GM23338 (cell line): ENCODE measurements at regions not wholly inside any gene's neighbourhood (a gene's known extent, or its start where the extent isn't known, plus 50 kb on each side); places are given as distances from the start of the nearest gene placed in this dataset.

Experiments
- ATAC-seq: fragments of 200-7000 bp; cut with Tn5 transposase; 3 replicates; pipeline ENCODE4 v1.9.1; 2020
- DNase-seq: peaks from one replicate; pipeline ENCODE4 v3.0.0-alpha.2; 2015; ENCODE audit warnings: low spot score
- H2AFZ ChIP-seq: fragments of 200-600 bp; sonication (generic); 2 replicates; pipeline ENCODE4 v1.8.0; 2016; ENCODE audit warnings: antibody characterized with exemption, mild to moderate bottlenecking, moderate library complexity
- H3F3A ChIP-seq: fragments of 200-600 bp; sonication (generic); replicated peaks from 2 replicates; pipeline ENCODE4 v1.8.0; 2017; ENCODE audit warnings: antibody characterized with exemption, mixed run types, low read depth
- H3K27ac ChIP-seq: fragments of 200-600 bp; sonication (generic); 2 replicates; pipeline ENCODE4 v1.6.1; 2016; ENCODE audit warnings: low read depth
- H3K27me3 ChIP-seq: fragments of 200-600 bp; sonication (generic); 2 replicates; pipeline ENCODE4 v1.8.0; 2016; ENCODE audit warnings: mild to moderate bottlenecking, mixed run types, moderate library complexity; ENCODE audit not compliant: insufficient read depth
- H3K36me3 ChIP-seq: fragments of 200-600 bp; sonication (generic); 2 replicates; pipeline ENCODE4 v1.8.0; 2016; ENCODE audit warnings: mild to moderate bottlenecking; ENCODE audit not compliant: insufficient read depth
- H3K4me1 ChIP-seq: fragments of 200-600 bp; sonication (generic); 2 replicates; pipeline ENCODE4 v1.8.0; 2016; ENCODE audit warnings: mild to moderate bottlenecking, moderate library complexity; ENCODE audit not compliant: insufficient read depth
- H3K4me2 ChIP-seq: fragments of 200-600 bp; sonication (generic); 2 replicates; pipeline ENCODE4 v1.7.1; 2017; ENCODE audit warnings: mixed run types
- H3K4me3 ChIP-seq: fragments of 200-600 bp; sonication (generic); 2 replicates; pipeline ENCODE4 v1.6.1; 2016; ENCODE audit warnings: mixed run types
- H3K79me2 ChIP-seq: fragments of 200-600 bp; sonication (generic); replicated peaks from 2 replicates; pipeline ENCODE4 v1.8.0; 2017; ENCODE audit warnings: mild to moderate bottlenecking; ENCODE audit not compliant: insufficient read depth
- H3K9me2 ChIP-seq: fragments of 200-600 bp; sonication (generic); 2 replicates; pipeline ENCODE4 v1.8.0; 2017; ENCODE audit not compliant: insufficient read depth
- H4K20me1 ChIP-seq: fragments of 200-600 bp; sonication (generic); replicated peaks from 2 replicates; pipeline ENCODE4 v1.8.0; 2017; ENCODE audit warnings: mild to moderate bottlenecking; ENCODE audit not compliant: insufficient read depth
- H3K27ac Mint-ChIP-seq: 2 replicates; pipeline ENCODE4 v1.8.0; 2020; ENCODE audit warnings: inconsistent platforms, mild to moderate bottlenecking, moderate library complexity, mixed read lengths
- H3K27me3 Mint-ChIP-seq: 3 replicates; pipeline ENCODE4 v1.8.0; 2022; ENCODE audit warnings: low read depth, mild to moderate bottlenecking, moderate library complexity, mixed read lengths, inconsistent platforms; ENCODE audit not compliant: insufficient read depth, poor library complexity
- H3K36me3 Mint-ChIP-seq: 3 replicates; pipeline ENCODE4 v1.8.0; 2021; ENCODE audit warnings: low read depth, mild to moderate bottlenecking, inconsistent platforms, moderate library complexity, mixed read lengths
- H3K4me1 Mint-ChIP-seq: 3 replicates; pipeline ENCODE4 v1.8.0; 2020; ENCODE audit warnings: mild to moderate bottlenecking, inconsistent platforms, mixed read lengths
- H3K4me3 Mint-ChIP-seq: 3 replicates; pipeline ENCODE4 v1.8.0; 2021; ENCODE audit warnings: moderate library complexity, mild to moderate bottlenecking, inconsistent platforms, mixed read lengths
- H3K9me3 Mint-ChIP-seq: 3 replicates; pipeline ENCODE4 v1.8.0; 2020; ENCODE audit warnings: moderate library complexity, mild to moderate bottlenecking, inconsistent platforms, mixed read lengths
- CTCF ChIP-seq, 2 experiments: fragments of 200-600 bp in 1 of 2; sonication (generic) in 1 of 2; conservative IDR thresholded peaks; 2 replicates each; pipeline versions ENCODE4 v1.5.1 to v1.6.1; 2016 to 2017; ENCODE audit warnings: antibody characterized with exemption in 2 of 2, low read depth in 2 of 2, mild to moderate bottlenecking in 2 of 2, moderate library complexity in 1 of 2
- EZH2phosphoT487 ChIP-seq: fragments of 200-600 bp; sonication (generic); IDR thresholded peaks from one replicate; pipeline ENCODE4 v1.8.1; 2018; ENCODE audit warnings: antibody characterized with exemption; ENCODE audit not compliant: unreplicated experiment
- JUNB ChIP-seq: IDR thresholded peaks from one replicate; pipeline ENCODE4 v1.6.1; 2016; ENCODE audit warnings: antibody characterized with exemption; ENCODE audit not compliant: unreplicated experiment
- NANOG ChIP-seq: IDR thresholded peaks from 2 replicates; pipeline ENCODE4 v1.6.1; 2016; ENCODE audit warnings: antibody characterized with exemption, borderline replicate concordance
- ZNF331 ChIP-seq: fragments of 250-450 bp; sonication (Bioruptor Pico); IDR thresholded peaks from 2 replicates; pipeline ENCODE4 v1.5.0; 2020; ENCODE audit warnings: low read depth, mild to moderate bottlenecking, moderate library complexity
- TF ChIP-seq, protein P1 (sequence below): fragments of 250-450 bp; sonication (Bioruptor Pico); IDR thresholded peaks from 2 replicates; pipeline ENCODE4 v1.5.0; 2020; ENCODE audit warnings: mild to moderate bottlenecking, moderate library complexity

DNA sequence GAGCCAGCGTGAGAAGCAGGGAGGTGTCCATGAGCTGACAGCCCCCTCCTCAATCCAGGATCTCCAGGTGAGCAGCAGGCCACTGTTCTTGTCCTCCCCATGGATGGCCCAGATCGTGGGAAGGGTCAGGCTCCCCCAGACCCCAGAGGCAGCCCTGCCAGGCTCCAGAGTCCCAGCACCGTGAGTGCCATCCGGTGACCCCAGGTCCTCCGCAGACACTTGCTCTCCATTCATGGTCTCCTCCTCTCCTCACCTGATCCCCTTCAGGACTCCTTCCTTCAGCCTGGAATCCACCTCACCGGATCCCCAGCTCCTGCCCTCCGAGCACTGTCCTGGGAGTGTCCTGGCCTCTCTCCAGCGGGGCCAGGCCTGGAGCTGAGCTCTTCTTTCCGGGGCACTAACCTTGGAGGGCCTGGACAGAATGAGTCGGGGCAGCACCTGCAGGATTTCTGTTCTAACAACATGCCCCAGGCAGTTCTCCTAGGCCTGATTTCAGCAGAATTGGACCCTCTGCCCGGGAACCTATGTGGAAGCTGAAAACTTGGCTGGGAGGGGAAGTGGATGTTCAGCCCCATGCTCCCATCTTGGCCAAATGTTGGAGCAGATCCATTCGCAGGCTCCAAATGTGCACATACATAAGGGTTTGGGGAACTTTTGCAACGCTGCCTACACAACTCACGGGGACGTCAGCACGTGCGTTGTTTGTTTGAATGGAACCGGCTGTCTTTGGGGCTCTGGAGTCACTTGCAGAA is 341.6 kb upstream of the SFSWAP start (continued):
- TF ChIP-seq, protein P1, sequence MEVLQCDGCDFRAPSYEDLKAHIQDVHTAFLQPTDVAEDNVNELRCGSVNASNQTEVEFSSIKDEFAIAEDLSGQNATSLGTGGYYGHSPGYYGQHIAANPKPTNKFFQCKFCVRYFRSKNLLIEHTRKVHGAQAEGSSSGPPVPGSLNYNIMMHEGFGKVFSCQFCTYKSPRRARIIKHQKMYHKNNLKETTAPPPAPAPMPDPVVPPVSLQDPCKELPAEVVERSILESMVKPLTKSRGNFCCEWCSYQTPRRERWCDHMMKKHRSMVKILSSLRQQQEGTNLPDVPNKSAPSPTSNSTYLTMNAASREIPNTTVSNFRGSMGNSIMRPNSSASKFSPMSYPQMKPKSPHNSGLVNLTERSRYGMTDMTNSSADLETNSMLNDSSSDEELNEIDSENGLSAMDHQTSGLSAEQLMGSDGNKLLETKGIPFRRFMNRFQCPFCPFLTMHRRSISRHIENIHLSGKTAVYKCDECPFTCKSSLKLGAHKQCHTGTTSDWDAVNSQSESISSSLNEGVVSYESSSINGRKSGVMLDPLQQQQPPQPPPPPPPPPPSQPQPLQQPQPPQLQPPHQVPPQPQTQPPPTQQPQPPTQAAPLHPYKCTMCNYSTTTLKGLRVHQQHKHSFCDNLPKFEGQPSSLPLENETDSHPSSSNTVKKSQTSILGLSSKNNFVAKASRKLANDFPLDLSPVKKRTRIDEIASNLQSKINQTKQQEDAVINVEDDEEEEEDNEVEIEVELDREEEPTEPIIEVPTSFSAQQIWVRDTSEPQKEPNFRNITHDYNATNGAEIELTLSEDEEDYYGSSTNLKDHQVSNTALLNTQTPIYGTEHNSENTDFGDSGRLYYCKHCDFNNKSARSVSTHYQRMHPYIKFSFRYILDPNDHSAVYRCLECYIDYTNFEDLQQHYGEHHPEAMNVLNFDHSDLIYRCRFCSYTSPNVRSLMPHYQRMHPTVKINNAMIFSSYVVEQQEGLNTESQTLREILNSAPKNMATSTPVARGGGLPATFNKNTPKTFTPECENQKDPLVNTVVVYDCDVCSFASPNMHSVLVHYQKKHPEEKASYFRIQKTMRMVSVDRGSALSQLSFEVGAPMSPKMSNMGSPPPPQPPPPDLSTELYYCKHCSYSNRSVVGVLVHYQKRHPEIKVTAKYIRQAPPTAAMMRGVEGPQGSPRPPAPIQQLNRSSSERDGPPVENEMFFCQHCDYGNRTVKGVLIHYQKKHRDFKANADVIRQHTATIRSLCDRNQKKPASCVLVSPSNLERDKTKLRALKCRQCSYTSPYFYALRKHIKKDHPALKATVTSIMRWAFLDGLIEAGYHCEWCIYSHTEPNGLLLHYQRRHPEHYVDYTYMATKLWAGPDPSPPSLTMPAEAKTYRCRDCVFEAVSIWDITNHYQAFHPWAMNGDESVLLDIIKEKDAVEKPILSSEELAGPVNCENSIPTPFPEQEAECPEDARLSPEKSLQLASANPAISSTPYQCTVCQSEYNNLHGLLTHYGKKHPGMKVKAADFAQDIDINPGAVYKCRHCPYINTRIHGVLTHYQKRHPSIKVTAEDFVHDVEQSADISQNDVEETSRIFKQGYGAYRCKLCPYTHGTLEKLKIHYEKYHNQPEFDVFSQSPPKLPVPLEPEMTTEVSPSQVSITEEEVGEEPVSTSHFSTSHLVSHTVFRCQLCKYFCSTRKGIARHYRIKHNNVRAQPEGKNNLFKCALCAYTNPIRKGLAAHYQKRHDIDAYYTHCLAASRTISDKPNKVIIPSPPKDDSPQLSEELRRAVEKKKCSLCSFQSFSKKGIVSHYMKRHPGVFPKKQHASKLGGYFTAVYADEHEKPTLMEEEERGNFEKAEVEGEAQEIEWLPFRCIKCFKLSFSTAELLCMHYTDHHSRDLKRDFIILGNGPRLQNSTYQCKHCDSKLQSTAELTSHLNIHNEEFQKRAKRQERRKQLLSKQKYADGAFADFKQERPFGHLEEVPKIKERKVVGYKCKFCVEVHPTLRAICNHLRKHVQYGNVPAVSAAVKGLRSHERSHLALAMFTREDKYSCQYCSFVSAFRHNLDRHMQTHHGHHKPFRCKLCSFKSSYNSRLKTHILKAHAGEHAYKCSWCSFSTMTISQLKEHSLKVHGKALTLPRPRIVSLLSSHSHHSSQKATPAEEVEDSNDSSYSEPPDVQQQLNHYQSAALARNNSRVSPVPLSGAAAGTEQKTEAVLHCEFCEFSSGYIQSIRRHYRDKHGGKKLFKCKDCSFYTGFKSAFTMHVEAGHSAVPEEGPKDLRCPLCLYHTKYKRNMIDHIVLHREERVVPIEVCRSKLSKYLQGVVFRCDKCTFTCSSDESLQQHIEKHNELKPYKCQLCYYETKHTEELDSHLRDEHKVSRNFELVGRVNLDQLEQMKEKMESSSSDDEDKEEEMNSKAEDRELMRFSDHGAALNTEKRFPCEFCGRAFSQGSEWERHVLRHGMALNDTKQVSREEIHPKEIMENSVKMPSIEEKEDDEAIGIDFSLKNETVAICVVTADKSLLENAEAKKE (CRISPR knock-in tag): no peak

- no peak overlapping the region for H3K4me2 ChIP-seq
- H3K27ac Mint-ChIP-seq: no peak overlapping the region
- H3K4me3 Mint-ChIP-seq: no peak overlapping the region
- DNase-seq (no peak), ATAC-seq (no peak)
- H3F3A ChIP-seq: no peaks in the 10 kb centered on the region
- no peaks in the 10 kb centered on the region for H3K4me1 ChIP-seq
- no peak overlapping the region for H3K4me3 ChIP-seq
- H3K4me1 Mint-ChIP-seq: peaks cover 3% of the 10 kb centered on the region; the same call in 1 of the 3 replicates
- no peaks in the 10 kb centered on the region for H3K9me2 ChIP-seq
- no peaks in the 10 kb centered on the region; the same call in 2 of the 3 replicates for H3K36me3 Mint-ChIP-seq
- H4K20me1 ChIP-seq: no peaks in the 10 kb centered on the region
- no peaks in the 10 kb centered on the region for H3K36me3 ChIP-seq
- no peaks in the 10 kb centered on the region; the same call in 2 of the 3 replicates for H3K9me3 Mint-ChIP-seq
- H2AFZ ChIP-seq: no peak overlapping the region
- peaks cover 8% of the 10 kb centered on the region for H3K27me3 Mint-ChIP-seq
- no peaks in the 10 kb centered on the region for H3K27me3 ChIP-seq
- H3K27ac ChIP-seq: no peak overlapping the region
- no peaks in the 10 kb centered on the region for H3K79me2 ChIP-seq
- no peak for TF ChIP-seq EZH2phosphoT487
- TF ChIP-seq NANOG: no peak
- TF ChIP-seq CTCF (conservative IDR thresholded peaks at IDR 0.05; ENCODE audit: low read depth in 2 of 2): no peak
- TF ChIP-seq JUNB: no peak
- TF ChIP-seq, protein P1 (CRISPR knock-in tag): no peak
- TF ChIP-seq ZNF331 (CRISPR knock-in tag): no peak
Observed at GRCh38 chr12:131370321-131370720, 340.6 kb upstream of the SFSWAP start.
